Body of pancreas (tissue), 4 donors: ENCODE measurements at regions not wholly inside any gene's neighbourhood (a gene's known extent, or its start where the extent isn't known, plus 50 kb on each side); places are given as distances from the start of the nearest gene placed in this dataset.
"Not testable (repeated sequence)": the region's sequence is repeated elsewhere in the genome, so short reads cannot be mapped to it uniquely, and the experiment has no call there.

Experiments
- CTCF ChIP-seq, 7 experiments: fragments of 450-650 bp in 4 of 7; fragments of 200-600 bp in 3 of 7; sonication (generic) in 3 of 7; IDR thresholded peaks; one replicate each; pipeline ENCODE4 v1.5.1; 2016 to 2019; ENCODE audit warnings: antibody characterized with exemption in 7 of 7
- POLR2A ChIP-seq, 3 donors: fragments of 450-650 bp; IDR thresholded peaks; one replicate each; pipeline ENCODE4 v1.6.1; 2016; ENCODE audit warnings: antibody characterized with exemption in 3 of 3, mild to moderate bottlenecking in 2 of 3

GRCh38 chr17:21612123-21613070 is 79.9 kb upstream of the KCNJ18 start:
- TF ChIP-seq CTCF, POLR2A (IDR thresholded peaks at IDR 0.05): not testable (repeated sequence)
